Progenitor cell of endocrine pancreas (in vitro differentiated cells): ENCODE measurements at regions not wholly inside any gene's neighbourhood (a gene's known extent, or its start where the extent isn't known, plus 50 kb on each side); places are given as distances from the start of the nearest gene placed in this dataset.

Experiments
- DNase-seq: peaks from one replicate; pipeline ENCODE4 v3.0.0; 2021; ENCODE audit warnings: low spot score; ENCODE audit not compliant: unreplicated experiment
- H3K27ac Mint-ChIP-seq: 2 replicates; pipeline ENCODE4 v1.8.0; 2021; ENCODE audit warnings: mild to moderate bottlenecking, moderate library complexity, mixed read lengths
- H3K27me3 Mint-ChIP-seq: 2 replicates; pipeline ENCODE4 v1.8.0; 2021; ENCODE audit warnings: mixed read lengths
- H3K36me3 Mint-ChIP-seq: 2 replicates; pipeline ENCODE4 v1.8.0; 2022; ENCODE audit warnings: mixed read lengths; ENCODE audit not compliant: insufficient read depth
- H3K4me1 Mint-ChIP-seq: 2 replicates; pipeline ENCODE4 v1.8.0; 2021; ENCODE audit warnings: low read depth, mixed read lengths
- H3K4me3 Mint-ChIP-seq: 2 replicates; pipeline ENCODE4 v1.8.0; 2021; ENCODE audit warnings: low read depth, mild to moderate bottlenecking, moderate library complexity, mixed read lengths
- H3K9me3 Mint-ChIP-seq: 2 replicates; pipeline ENCODE4 v1.8.0; 2021; ENCODE audit warnings: low read depth, mixed read lengths
- TF ChIP-seq, protein P1 (sequence below): fragments of 200-600 bp; sonication (generic); IDR thresholded peaks from one replicate; pipeline ENCODE4 v1.5.0; 2021; ENCODE audit warnings: antibody characterized with exemption, mild to moderate bottlenecking; ENCODE audit not compliant: unreplicated experiment

DNA sequence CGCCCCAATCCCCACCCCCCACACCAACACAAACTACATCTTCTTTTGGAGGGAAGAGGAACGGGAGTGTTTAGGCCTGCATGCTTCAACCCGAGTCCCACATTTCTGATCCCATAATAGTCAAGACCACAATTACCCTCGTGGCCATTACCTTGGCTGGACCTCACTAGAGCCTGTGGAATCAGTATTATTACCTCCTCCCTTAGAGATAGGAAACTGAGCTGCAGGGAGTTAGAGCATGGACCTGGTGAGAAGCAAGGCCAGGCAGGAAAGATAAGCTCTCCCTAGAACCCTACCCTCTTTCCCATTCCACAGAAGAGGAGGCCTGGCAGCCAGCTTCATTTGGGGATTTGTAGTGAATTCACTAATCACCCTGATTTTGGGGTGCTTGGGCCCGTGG lies 74.1 kb downstream of the NCR2 start:
- no peaks in the 10 kb centered on the region for H3K36me3 Mint-ChIP-seq
- H3K27me3 Mint-ChIP-seq = peaks cover 99% of the 10 kb centered on the region
- no peak overlapping the region for H3K27ac Mint-ChIP-seq
- DNase-seq = no peak
- H3K4me1 Mint-ChIP-seq = peaks cover 3% of the 10 kb centered on the region
- TF ChIP-seq, protein P1, sequence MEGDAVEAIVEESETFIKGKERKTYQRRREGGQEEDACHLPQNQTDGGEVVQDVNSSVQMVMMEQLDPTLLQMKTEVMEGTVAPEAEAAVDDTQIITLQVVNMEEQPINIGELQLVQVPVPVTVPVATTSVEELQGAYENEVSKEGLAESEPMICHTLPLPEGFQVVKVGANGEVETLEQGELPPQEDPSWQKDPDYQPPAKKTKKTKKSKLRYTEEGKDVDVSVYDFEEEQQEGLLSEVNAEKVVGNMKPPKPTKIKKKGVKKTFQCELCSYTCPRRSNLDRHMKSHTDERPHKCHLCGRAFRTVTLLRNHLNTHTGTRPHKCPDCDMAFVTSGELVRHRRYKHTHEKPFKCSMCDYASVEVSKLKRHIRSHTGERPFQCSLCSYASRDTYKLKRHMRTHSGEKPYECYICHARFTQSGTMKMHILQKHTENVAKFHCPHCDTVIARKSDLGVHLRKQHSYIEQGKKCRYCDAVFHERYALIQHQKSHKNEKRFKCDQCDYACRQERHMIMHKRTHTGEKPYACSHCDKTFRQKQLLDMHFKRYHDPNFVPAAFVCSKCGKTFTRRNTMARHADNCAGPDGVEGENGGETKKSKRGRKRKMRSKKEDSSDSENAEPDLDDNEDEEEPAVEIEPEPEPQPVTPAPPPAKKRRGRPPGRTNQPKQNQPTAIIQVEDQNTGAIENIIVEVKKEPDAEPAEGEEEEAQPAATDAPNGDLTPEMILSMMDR = no peak
- no peak overlapping the region for H3K4me3 Mint-ChIP-seq
- H3K9me3 Mint-ChIP-seq = no peaks in the 10 kb centered on the region

- Mint-ChIP-seq H3K4me3 (no peak overlapping the region), H3K9me3 (no peaks in the 10 kb centered on the region), H3K4me1 (peaks cover 3% of the 10 kb centered on the region), H3K36me3 (no peaks in the 10 kb centered on the region), H3K27ac (no peak overlapping the region), H3K27me3 (peaks cover 99% of the 10 kb centered on the region)
- TF ChIP-seq, protein P1 = no peak
- DNase-seq = no peak
These were observed 76.6 kb downstream of the NCR2 start for GRCh38 chr6:41411961-41412360.

DNA sequence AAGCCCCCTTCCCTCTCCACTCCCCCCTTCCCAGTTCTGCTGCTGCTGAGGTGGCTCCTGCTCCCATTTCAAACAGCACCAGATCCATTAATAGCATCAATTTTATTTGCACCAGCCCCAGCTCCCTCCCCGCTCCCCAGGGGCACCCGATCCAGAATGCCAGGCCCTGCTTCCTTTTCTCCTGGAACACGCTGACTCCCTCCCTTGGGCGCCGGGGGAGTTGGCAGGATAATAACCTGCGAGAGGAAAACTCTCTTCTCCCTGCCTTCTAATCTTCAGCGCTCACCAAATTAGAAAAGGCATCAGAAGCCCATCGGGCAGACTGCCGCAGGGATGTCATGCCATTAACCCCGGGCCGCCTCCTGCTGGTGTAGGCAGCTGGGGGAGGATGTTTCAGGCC lies 77.8 kb downstream of the NCR2 start:
- DNase-seq = no peak
- TF ChIP-seq, protein P1 = no peak
- Mint-ChIP-seq H3K36me3 (no peaks in the 10 kb centered on the region), H3K4me3 (no peak overlapping the region), H3K4me1 (peaks cover 3% of the 10 kb centered on the region), H3K27me3 (peaks cover 99% of the 10 kb centered on the region), H3K27ac (no peak overlapping the region), H3K9me3 (no peaks in the 10 kb centered on the region)

- Mint-ChIP-seq H3K27me3 (peaks cover 88% of the 10 kb centered on the region), H3K36me3 (no peaks in the 10 kb centered on the region), H3K27ac (no peak overlapping the region), H3K4me1 (no peaks in the 10 kb centered on the region), H3K4me3 (no peak overlapping the region), H3K9me3 (peaks cover 4% of the 10 kb centered on the region)
- DNase-seq = no peak
- TF ChIP-seq, protein P1 = no peak
These were observed 81.1 kb downstream of the NCR2 start for GRCh38 chr6:41416501-41416837.

DNA sequence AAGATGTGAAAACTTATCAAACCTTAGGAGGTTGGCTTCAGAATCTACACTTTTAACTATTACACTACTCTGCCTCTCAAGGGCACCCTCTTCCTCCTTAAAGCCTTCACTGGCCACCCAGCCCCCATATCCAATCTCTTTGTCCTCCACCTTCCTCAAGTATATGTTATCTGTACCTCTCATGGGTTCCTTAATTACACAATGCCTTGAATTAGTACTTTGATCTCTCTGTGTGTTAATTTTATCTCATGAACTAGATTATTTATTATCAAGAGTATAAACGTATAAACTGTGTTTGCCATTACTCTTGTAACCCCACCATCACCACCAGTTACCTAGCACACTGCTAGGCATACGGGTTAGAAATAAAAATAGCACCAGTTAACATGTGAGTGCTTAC lies 83.3 kb downstream of the NCR2 start:
- H3K36me3 Mint-ChIP-seq = no peaks in the 10 kb centered on the region
- peaks cover 73% of the 10 kb centered on the region for H3K27me3 Mint-ChIP-seq
- H3K9me3 Mint-ChIP-seq = peaks cover 4% of the 10 kb centered on the region
- DNase-seq = no peak
- no peak overlapping the region for H3K27ac Mint-ChIP-seq
- no peak overlapping the region for H3K4me3 Mint-ChIP-seq
- TF ChIP-seq, protein P1 = no peak
- H3K4me1 Mint-ChIP-seq = peaks cover 2% of the 10 kb centered on the region
